IMR-90 (cell line): ENCODE measurements at regions not wholly inside any gene's neighbourhood (a gene's known extent, or its start where the extent isn't known, plus 50 kb on each side); places are given as distances from the start of the nearest gene placed in this dataset.

ENCODE experiments used
- ATAC-seq: fragments of 200-7000 bp; cut with Tn5 transposase; 2 replicates; pipeline ENCODE4 v1.9.1; 2020; ENCODE audit warnings: low read depth, mild to moderate bottlenecking, moderate library complexity
- BruUV-seq: library from RNA; stranded (reverse); fragments of 400-500 nt; replicated peaks from 2 replicates; lab custom pipeline; 2021; lab: Mats Ljungman, UMichigan
- CTCF ChIA-PET: fragments of 300-600 bp; formaldehyde crosslinking; extraction: SDS; loops from one replicate; lab custom pipeline; 2021; ENCODE audit warnings: antibody characterized with exemption; lab: Yijun Ruan, JAX
- POLR2A ChIA-PET: fragments of 300-600 bp; sonication (Branson Sonifier 250); formaldehyde crosslinking; loops from one replicate; lab custom pipeline; 2022; ENCODE audit warnings: antibody characterized with exemption; ENCODE audit not compliant: unreplicated experiment; lab: Charles Lee
- DNase-seq: peaks from one replicate; pipeline ENCODE4 v3.0.0; 2013
- H2AFZ ChIP-seq: replicated peaks from 2 replicates; pipeline ENCODE3; 2013; ENCODE audit warnings: low read length, mild to moderate bottlenecking; ENCODE audit not compliant: poor library complexity
- H2AK5ac ChIP-seq: 2 replicates; pipeline ENCODE4 v1.6.1; 2013; ENCODE audit warnings: low read depth, low read length, inconsistent platforms
- H2AK9ac ChIP-seq: replicated peaks from 2 replicates; pipeline ENCODE3; 2013; ENCODE audit warnings: mild to moderate bottlenecking, low read depth, low read length, moderate library complexity; ENCODE audit not compliant: poor library complexity
- H2BK120ac ChIP-seq: 2 replicates; pipeline ENCODE4 v1.6.1; 2013; ENCODE audit warnings: low read depth, low read length, inconsistent platforms
- H2BK15ac ChIP-seq: 3 replicates; pipeline ENCODE4 v1.6.1; 2013; ENCODE audit warnings: low read depth, low read length, inconsistent platforms
- H2BK20ac ChIP-seq: 2 replicates; pipeline ENCODE4 v1.6.1; 2013; ENCODE audit warnings: low read depth, mild to moderate bottlenecking, inconsistent platforms, low read length, moderate library complexity
- H2BK5ac ChIP-seq: 2 replicates; pipeline ENCODE4 v1.6.1; 2013; ENCODE audit warnings: mild to moderate bottlenecking, low read depth, low read length, inconsistent platforms; ENCODE audit not compliant: poor library complexity, severe bottlenecking
- H3K14ac ChIP-seq: replicated peaks from 2 replicates; pipeline ENCODE4 v1.6.1; 2013; ENCODE audit warnings: low read depth, low read length, inconsistent platforms
- H3K18ac ChIP-seq: 2 replicates; pipeline ENCODE4 v1.6.1; 2013; ENCODE audit warnings: low read depth, low read length, control low read depth
- H3K23ac ChIP-seq: 2 replicates; pipeline ENCODE4 v1.6.1; 2013; ENCODE audit warnings: low read depth, low read length, inconsistent platforms
- H3K27ac ChIP-seq: 2 replicates; pipeline ENCODE4 v1.5.1; 2013; ENCODE audit warnings: mild to moderate bottlenecking, control low read depth, low read length; ENCODE audit not compliant: insufficient read depth
- H3K27me3 ChIP-seq: 2 replicates; pipeline ENCODE4 v1.6.1; 2013; ENCODE audit warnings: low read length; ENCODE audit not compliant: control insufficient read depth, insufficient read depth
- H3K36me3 ChIP-seq: 2 replicates; pipeline ENCODE4 v1.6.1; 2013; ENCODE audit warnings: low read length, mixed read lengths; ENCODE audit not compliant: control insufficient read depth, insufficient read depth
- H3K4ac ChIP-seq: 2 replicates; pipeline ENCODE4 v1.6.1; 2013; ENCODE audit warnings: low read depth, low read length, inconsistent platforms
- H3K4me1 ChIP-seq: 2 replicates; pipeline ENCODE4 v1.6.1; 2013; ENCODE audit warnings: low read length, mixed read lengths; ENCODE audit not compliant: control insufficient read depth, insufficient read depth
- H3K4me2 ChIP-seq: 2 replicates; pipeline ENCODE4 v1.6.1; 2013; ENCODE audit warnings: low read depth, mild to moderate bottlenecking, control low read depth, low read length, moderate library complexity
- H3K4me3 ChIP-seq: 2 replicates; pipeline ENCODE4 v1.5.1; 2013; ENCODE audit warnings: low read depth, mild to moderate bottlenecking, control low read depth, low read length, moderate library complexity; ENCODE audit not compliant: insufficient read depth
- H3K56ac ChIP-seq: 2 replicates; pipeline ENCODE4 v1.6.1; 2013; ENCODE audit warnings: low read length, inconsistent platforms; ENCODE audit not compliant: insufficient read depth; ENCODE audit errors: extremely low read depth
- H3K79me1 ChIP-seq, 2 experiments: 2 replicates each; pipeline ENCODE4 v1.6.1; 2013; ENCODE audit warnings: low read length in 2 of 2, inconsistent platforms in 1 of 2, low read depth in 1 of 2
- H3K9ac ChIP-seq: 2 replicates; pipeline ENCODE4 v1.6.1; 2013; ENCODE audit warnings: low read depth, low read length, control low read depth
- H3K9me1 ChIP-seq: 2 replicates; pipeline ENCODE4 v1.6.1; 2013; ENCODE audit warnings: low read length, inconsistent platforms; ENCODE audit not compliant: insufficient read depth
- H3K9me3 ChIP-seq: 2 replicates; pipeline ENCODE4 v1.6.1; 2013; ENCODE audit warnings: low read length; ENCODE audit not compliant: control insufficient read depth, insufficient read depth
- H4K20me1 ChIP-seq: 2 replicates; pipeline ENCODE4 v1.6.1; 2013; ENCODE audit warnings: low read length, inconsistent platforms; ENCODE audit not compliant: insufficient read depth
- H4K5ac ChIP-seq: 2 replicates; pipeline ENCODE4 v1.6.1; 2013; ENCODE audit warnings: mild to moderate bottlenecking, low read depth, low read length, control low read depth
- H4K8ac ChIP-seq, 2 experiments: 2 replicates each; pipeline ENCODE4 v1.6.1; 2013; ENCODE audit warnings: low read depth in 2 of 2, low read length in 2 of 2, control low read depth in 1 of 2, inconsistent platforms in 1 of 2
- H4K91ac ChIP-seq: 2 replicates; pipeline ENCODE4 v1.6.1; 2013; ENCODE audit warnings: low read depth, low read length, inconsistent platforms; ENCODE audit not compliant: insufficient read depth
- BHLHE40 ChIP-seq: fragments of 150-350 bp; IDR thresholded peaks from 2 replicates; pipeline ENCODE4 v1.6.1; 2016; ENCODE audit warnings: mild to moderate bottlenecking, low read depth, low read length
- CEBPB ChIP-seq: IDR thresholded peaks from 2 replicates; pipeline ENCODE4 v1.6.1; 2012; ENCODE audit warnings: low read depth, low read length, improper control_type of control experiment
- CHD1 ChIP-seq: IDR thresholded peaks from 2 replicates; pipeline ENCODE4 v1.6.1; 2012; ENCODE audit warnings: low read depth, low read length, improper control_type of control experiment
- CTCF ChIP-seq: conservative IDR thresholded peaks from 2 replicates; pipeline ENCODE4 v1.5.1; 2012; ENCODE audit warnings: mild to moderate bottlenecking, low read depth, low read length, improper control_type of control experiment
- ELK1 ChIP-seq: fragments of 150-350 bp; IDR thresholded peaks from 2 replicates; pipeline ENCODE4 v1.6.1; 2016; ENCODE audit warnings: low read depth, mild to moderate bottlenecking, low read length, moderate library complexity, borderline replicate concordance
- FOS ChIP-seq: fragments of 150-350 bp; IDR thresholded peaks from 2 replicates; pipeline ENCODE4 v1.6.1; 2016; ENCODE audit warnings: low read depth, low read length
- MAFK ChIP-seq: IDR thresholded peaks from 2 replicates; pipeline ENCODE4 v1.6.1; 2012; ENCODE audit warnings: low read depth, low read length, improper control_type of control experiment
- MAZ ChIP-seq: IDR thresholded peaks from 2 replicates; pipeline ENCODE4 v1.6.1; 2012; ENCODE audit warnings: low read depth, mild to moderate bottlenecking, low read length, improper control_type of control experiment, moderate library complexity, borderline replicate concordance
- MXI1 ChIP-seq: IDR thresholded peaks from 2 replicates; pipeline ENCODE4 v1.6.1; 2012; ENCODE audit warnings: low read depth, mild to moderate bottlenecking, low read length, moderate library complexity, borderline replicate concordance
- NFE2L2 ChIP-seq: fragments of 150-350 bp; IDR thresholded peaks from 2 replicates; pipeline ENCODE4 v1.6.1; 2016; ENCODE audit warnings: low read depth, mild to moderate bottlenecking, low read length
- POLR2A ChIP-seq: IDR thresholded peaks from 2 replicates; pipeline ENCODE4 v1.6.1; 2012; ENCODE audit warnings: mild to moderate bottlenecking, low read depth, low read length
- RAD21 ChIP-seq: IDR thresholded peaks from 2 replicates; pipeline ENCODE4 v1.6.1; 2012; ENCODE audit warnings: low read length, improper control_type of control experiment
- RCOR1 ChIP-seq: IDR thresholded peaks from 2 replicates; pipeline ENCODE4 v1.6.1; 2012; ENCODE audit warnings: mild to moderate bottlenecking, low read length, improper control_type of control experiment; ENCODE audit not compliant: insufficient replicate concordance
- RFX5 ChIP-seq: IDR thresholded peaks from 2 replicates; pipeline ENCODE4 v1.8.0; 2012; ENCODE audit warnings: low read depth, mild to moderate bottlenecking, low read length, moderate library complexity
- SMC3 ChIP-seq: fragments of 150-350 bp; IDR thresholded peaks from 2 replicates; pipeline ENCODE4 v1.6.1; 2016; ENCODE audit warnings: low read depth, mild to moderate bottlenecking, antibody characterized with exemption, low read length, moderate library complexity
- USF2 ChIP-seq: fragments of 150-350 bp; IDR thresholded peaks from 2 replicates; pipeline ENCODE4 v1.6.1; 2017; ENCODE audit warnings: mild to moderate bottlenecking, antibody characterized with exemption, low read length, low read depth
- WGBS, 2 experiments: methylation state at CpG; one replicate each; pipeline versions ENCODE4 v1.1.5 to v1.1.7; 2013; ENCODE audit warnings: missing lambda C conversion rate in 2 of 2; ENCODE audit not compliant: insufficient read length in 1 of 2; ENCODE audit errors: extremely low coverage in 2 of 2; 5-methylcytosine and 5-hydroxymethylcytosine counted together
- dilution Hi-C: fragments of 300-500 bp; cut with HindIII; formaldehyde crosslinking; loops from one replicate; pipeline ENCODE4 v1.14.3; 2018; ENCODE audit warnings: low sequenced_read_pairs; ENCODE audit not compliant: unreplicated experiment
- in situ Hi-C: fragments of 300-500 bp; cut with MboI; formaldehyde crosslinking; loops from 3 replicates; pipeline ENCODE4 v1.14.3; 2019; ENCODE audit warnings: low sequenced_read_pairs, inconsistent platforms, mixed read lengths
- intact Hi-C: fragments of 100-400 bp; cut with micrococcal nuclease; formaldehyde crosslinking; loops from 2 replicates; pipeline ENCODE4 v1.10.0; 2022

GRCh38 chr6:71209206-71209605 lies 79.4 kb upstream of the OGFRL1 start:
- dilution Hi-C loops = no loop called here
- in situ Hi-C loops = no loop called here
- WGBS, 2 experiments = no CpG with 5 or more reads among the region's 1 CpG

More at GRCh38 chr6:71209206-71209605, 79.4 kb upstream of the OGFRL1 start:
- Histone ChIP-seq H4K5ac (no peak overlapping the region), H4K20me1 (no peaks in the 10 kb centered on the region), H2BK15ac (no peak overlapping the region), H3K18ac (no peak overlapping the region), H3K4me1 (no peaks in the 10 kb centered on the region), H4K8ac (no peak overlapping the region), H3K9ac (no peak overlapping the region), H3K4ac (no peak overlapping the region), H3K56ac (no peak overlapping the region), H3K27ac (no peak overlapping the region), H2BK20ac (no peak overlapping the region), H2AK5ac (no peak overlapping the region), H3K4me2 (no peak overlapping the region), H3K27me3 (no peaks in the 10 kb centered on the region), H2BK5ac (no peak overlapping the region), H3K36me3 (no peaks in the 10 kb centered on the region), H2AK9ac (no peak overlapping the region), H3K79me1 (no peaks in the 10 kb centered on the region), H4K91ac (no peak overlapping the region), H2BK120ac (no peak overlapping the region), H2AFZ (no peak overlapping the region), H3K9me3 (no peaks in the 10 kb centered on the region), H3K9me1 (no peaks in the 10 kb centered on the region), H3K4me3 (no peak overlapping the region), H3K14ac (no peak overlapping the region), H3K23ac (no peak overlapping the region)
- no peak for TF ChIP-seq POLR2A
- no peak for TF ChIP-seq FOS
- TF ChIP-seq CTCF = no peak
- TF ChIP-seq ELK1 = no peak
- no peak for TF ChIP-seq NFE2L2
- no peak for TF ChIP-seq CHD1
- no peak for TF ChIP-seq MAZ
- no peak for TF ChIP-seq SMC3
- TF ChIP-seq RFX5 = no peak
- no peak for TF ChIP-seq CEBPB
- TF ChIP-seq BHLHE40 = no peak
- TF ChIP-seq RAD21 = no peak
- TF ChIP-seq USF2 = no peak
- no peak for TF ChIP-seq MAFK
- no peak for TF ChIP-seq RCOR1
- TF ChIP-seq MXI1 = no peak
- CTCF ChIA-PET = no interaction called here
- no peak for ATAC-seq
- intact Hi-C loops = no loop called here
- POLR2A ChIA-PET = no interaction called here
- no peak for DNase-seq
- no TSS peak for BruUV-seq
